DOHH2 (cell line): ENCODE measurements at regions not wholly inside any gene's neighbourhood (a gene's known extent, or its start where the extent isn't known, plus 50 kb on each side); places are given as distances from the start of the nearest gene placed in this dataset.

Experiments used
- EZH2phosphoT487 ChIP-seq: fragments of 200-600 bp; sonication (generic); IDR thresholded peaks from 2 replicates; pipeline ENCODE4 v1.6.1; 2017; ENCODE audit warnings: borderline replicate concordance, mild to moderate bottlenecking, antibody characterized with exemption, low read length, moderate library complexity, mixed read lengths
- TF ChIP-seq, protein P1 (sequence below): fragments of 200-600 bp; sonication (generic); IDR thresholded peaks from one replicate; pipeline ENCODE4 v1.5.1; 2014; ENCODE audit warnings: antibody characterized with exemption, mild to moderate bottlenecking, low read depth, low read length; ENCODE audit not compliant: poor library complexity, severe bottlenecking

DNA sequence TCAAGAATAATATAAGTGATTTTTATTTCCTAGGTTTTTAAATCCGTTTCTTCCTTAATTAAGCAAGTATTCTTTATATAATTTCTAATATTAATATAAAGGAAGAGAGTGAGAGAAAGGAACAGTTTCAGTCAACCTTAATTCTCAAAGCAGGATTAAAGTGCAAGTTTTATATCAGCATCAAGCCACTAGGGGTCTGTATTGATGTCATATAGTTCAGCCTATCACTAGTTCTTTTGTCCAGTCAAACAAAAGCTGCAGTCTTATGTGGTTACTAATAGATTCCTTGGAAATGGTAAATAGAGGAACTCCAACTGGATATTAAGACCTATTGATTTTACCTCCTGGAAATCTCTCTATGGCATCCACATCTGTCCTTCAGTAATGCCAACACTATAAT lies 82.0 kb downstream of the NAP1L3 start:
- TF ChIP-seq, protein P1, sequence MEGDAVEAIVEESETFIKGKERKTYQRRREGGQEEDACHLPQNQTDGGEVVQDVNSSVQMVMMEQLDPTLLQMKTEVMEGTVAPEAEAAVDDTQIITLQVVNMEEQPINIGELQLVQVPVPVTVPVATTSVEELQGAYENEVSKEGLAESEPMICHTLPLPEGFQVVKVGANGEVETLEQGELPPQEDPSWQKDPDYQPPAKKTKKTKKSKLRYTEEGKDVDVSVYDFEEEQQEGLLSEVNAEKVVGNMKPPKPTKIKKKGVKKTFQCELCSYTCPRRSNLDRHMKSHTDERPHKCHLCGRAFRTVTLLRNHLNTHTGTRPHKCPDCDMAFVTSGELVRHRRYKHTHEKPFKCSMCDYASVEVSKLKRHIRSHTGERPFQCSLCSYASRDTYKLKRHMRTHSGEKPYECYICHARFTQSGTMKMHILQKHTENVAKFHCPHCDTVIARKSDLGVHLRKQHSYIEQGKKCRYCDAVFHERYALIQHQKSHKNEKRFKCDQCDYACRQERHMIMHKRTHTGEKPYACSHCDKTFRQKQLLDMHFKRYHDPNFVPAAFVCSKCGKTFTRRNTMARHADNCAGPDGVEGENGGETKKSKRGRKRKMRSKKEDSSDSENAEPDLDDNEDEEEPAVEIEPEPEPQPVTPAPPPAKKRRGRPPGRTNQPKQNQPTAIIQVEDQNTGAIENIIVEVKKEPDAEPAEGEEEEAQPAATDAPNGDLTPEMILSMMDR: no peak
- no peak for TF ChIP-seq EZH2phosphoT487
